A549 (cell line): ENCODE measurements at regions not wholly inside any gene's neighbourhood (a gene's known extent, or its start where the extent isn't known, plus 50 kb on each side); places are given as distances from the start of the nearest gene placed in this dataset.

Experiments used
- ATAC-seq, 2 experiments: fragments of 200-7000 bp in 1 of 2; fragments of >200 bp in 1 of 2; cut with Nextera tagmentation in 1 of 2; cut with Tn5 transposase in 1 of 2; 3 replicates each; pipeline versions ENCODE4 v1.8.0 to v1.9.1; 2018 to 2020; ENCODE audit warnings: mild to moderate bottlenecking in 1 of 2, moderate library complexity in 1 of 2
- CTCF ChIA-PET: fragments of 300-600 bp; sonication (Branson Sonifier 250); formaldehyde crosslinking; extraction: SDS; loops from one replicate; lab custom pipeline; 2021; ENCODE audit warnings: antibody characterized with exemption, inconsistent platforms; lab: Yijun Ruan, JAX
- POLR2A ChIA-PET: fragments of 350-600 bp; formaldehyde crosslinking; extraction: SDS; loops from one replicate; lab custom pipeline; 2021; ENCODE audit warnings: antibody characterized with exemption, inconsistent platforms; lab: Yijun Ruan, JAX
- DNase-seq, 2 experiments: peaks; one replicate each; pipeline versions ENCODE4 v3.0.0 to v3.0.0-alpha.2; 2011 to 2016; ENCODE audit warnings: low read depth in 1 of 2, low spot score in 1 of 2
- FAIRE-seq: peaks from 2 replicates; lab custom pipeline; 2011; peaks lifted over from hg19 to GRCh38; lab: Jason Lieb, UNC
- H3K27ac ChIP-seq, 2 experiments: fragments of >200 bp; sonication (Bioruptor Twin); formaldehyde crosslinking; 3 replicates each; pipeline ENCODE4 v1.5.1; 2016 to 2017
- H3K4me1 ChIP-seq: fragments of >200 bp; sonication (Bioruptor Twin); formaldehyde crosslinking; 3 replicates; pipeline ENCODE4 v1.6.1; 2016
- H3K4me2 ChIP-seq: fragments of >200 bp; sonication (Bioruptor Twin); formaldehyde crosslinking; 3 replicates; pipeline ENCODE4 v1.6.1; 2016
- H3K4me3 ChIP-seq: fragments of >200 bp; sonication (Bioruptor Twin); formaldehyde crosslinking; 3 replicates; pipeline ENCODE4 v1.5.1; 2016
- H3K9me3 ChIP-seq: fragments of >200 bp; sonication (Bioruptor Twin); formaldehyde crosslinking; 3 replicates; pipeline ENCODE4 v1.6.1; 2016
- CBX8 ChIP-seq: fragments of 200-600 bp; sonication (generic); IDR thresholded peaks from 2 replicates; pipeline ENCODE4 v1.6.1; 2016
- FOSB ChIP-seq: fragments of 250-450 bp; sonication (Bioruptor Pico); IDR thresholded peaks from 2 replicates; pipeline ENCODE4 v1.5.0; 2020; ENCODE audit warnings: mild to moderate bottlenecking, moderate library complexity
- FOSL2 ChIP-seq, 2 experiments: fragments of 450-650 bp in 1 of 2; fragments of >200 bp in 1 of 2; sonication (Bioruptor Twin) in 1 of 2; formaldehyde crosslinking; IDR thresholded peaks; 2 replicates each; pipeline versions ENCODE4 v1.5.0 to v1.6.1; 2016 to 2020; ENCODE audit warnings: mild to moderate bottlenecking in 1 of 2, moderate library complexity in 1 of 2
- GATA3 ChIP-seq: IDR thresholded peaks from 2 replicates; pipeline ENCODE4 v1.6.1; 2012; ENCODE audit warnings: borderline replicate concordance
- HDAC2 ChIP-seq: fragments of 200-600 bp; sonication (generic); IDR thresholded peaks from 2 replicates; pipeline ENCODE4 v1.6.1; 2016
- JUN ChIP-seq, 2 experiments: fragments of >200 bp; sonication (Bioruptor Twin); formaldehyde crosslinking; IDR thresholded peaks; 2 replicates in 1 of 2; 3 replicates in 1 of 2; pipeline ENCODE4 v1.6.1; 2016 to 2017
- KDM5A ChIP-seq: fragments of 200-600 bp; sonication (generic); IDR thresholded peaks from 2 replicates; pipeline ENCODE4 v1.6.1; 2016; ENCODE audit warnings: antibody characterized with exemption, mild to moderate bottlenecking
- MAZ ChIP-seq: fragments of 150-350 bp; IDR thresholded peaks from 2 replicates; pipeline ENCODE4 v1.6.1; 2014; ENCODE audit warnings: antibody characterized with exemption, low read depth, low read length, borderline replicate concordance
- NPAS2 ChIP-seq: fragments of 250-450 bp; sonication (Bioruptor Pico); IDR thresholded peaks from 2 replicates; pipeline ENCODE4 v1.8.0; 2022; ENCODE audit warnings: mild to moderate bottlenecking, moderate library complexity, borderline replicate concordance
- RAD21 ChIP-seq, 2 experiments: fragments of >200 bp in 1 of 2; sonication (Bioruptor Twin) in 1 of 2; formaldehyde crosslinking in 1 of 2; IDR thresholded peaks in 1 of 2; conservative IDR thresholded peaks in 1 of 2; 2 replicates in 1 of 2; 3 replicates in 1 of 2; pipeline ENCODE4 v1.6.1; 2012 to 2018; ENCODE audit warnings: inconsistent platforms in 1 of 2
- RCOR1 ChIP-seq: fragments of 150-350 bp; IDR thresholded peaks from 2 replicates; pipeline ENCODE4 v1.6.1; 2014; ENCODE audit warnings: antibody characterized with exemption, low read length, low read depth
- ZFP36 ChIP-seq: fragments of 450-650 bp; IDR thresholded peaks from 2 replicates; pipeline ENCODE4 v1.6.1; 2014; ENCODE audit warnings: borderline replicate concordance; ENCODE audit not compliant: partially characterized antibody
- ZSCAN20 ChIP-seq: fragments of 250-450 bp; sonication (Bioruptor Pico); IDR thresholded peaks from 2 replicates; pipeline ENCODE4 v1.8.0; 2022; ENCODE audit warnings: mild to moderate bottlenecking, moderate library complexity
- whole genome bisulfite sequencing: methylation state at CpG from one replicate; pipeline ENCODE4 v1.1.6; 2017; ENCODE audit errors: missing lambda C conversion rate; 5-methylcytosine and 5-hydroxymethylcytosine counted together
- TF ChIP-seq, protein P1 (sequence below): fragments of 250-450 bp; sonication (Bioruptor Pico); IDR thresholded peaks from 2 replicates; pipeline ENCODE4 v1.5.0; 2020; ENCODE audit warnings: low read depth, mild to moderate bottlenecking, moderate library complexity
- TF ChIP-seq, protein P2 (sequence below): fragments of >200 bp; sonication (Bioruptor Twin); formaldehyde crosslinking; IDR thresholded peaks from 3 replicates; pipeline ENCODE4 v1.5.1; 2016
- TF ChIP-seq, protein P3 (sequence below): fragments of 450-650 bp; IDR thresholded peaks from 2 replicates; pipeline ENCODE4 v1.6.1; 2014; ENCODE audit warnings: antibody characterized with exemption
- TF ChIP-seq, protein P4 (sequence below): fragments of 200-600 bp; sonication (generic); IDR thresholded peaks from 2 replicates; pipeline ENCODE4 v1.6.1; 2016; ENCODE audit warnings: antibody characterized with exemption, mild to moderate bottlenecking, moderate library complexity

DNA sequence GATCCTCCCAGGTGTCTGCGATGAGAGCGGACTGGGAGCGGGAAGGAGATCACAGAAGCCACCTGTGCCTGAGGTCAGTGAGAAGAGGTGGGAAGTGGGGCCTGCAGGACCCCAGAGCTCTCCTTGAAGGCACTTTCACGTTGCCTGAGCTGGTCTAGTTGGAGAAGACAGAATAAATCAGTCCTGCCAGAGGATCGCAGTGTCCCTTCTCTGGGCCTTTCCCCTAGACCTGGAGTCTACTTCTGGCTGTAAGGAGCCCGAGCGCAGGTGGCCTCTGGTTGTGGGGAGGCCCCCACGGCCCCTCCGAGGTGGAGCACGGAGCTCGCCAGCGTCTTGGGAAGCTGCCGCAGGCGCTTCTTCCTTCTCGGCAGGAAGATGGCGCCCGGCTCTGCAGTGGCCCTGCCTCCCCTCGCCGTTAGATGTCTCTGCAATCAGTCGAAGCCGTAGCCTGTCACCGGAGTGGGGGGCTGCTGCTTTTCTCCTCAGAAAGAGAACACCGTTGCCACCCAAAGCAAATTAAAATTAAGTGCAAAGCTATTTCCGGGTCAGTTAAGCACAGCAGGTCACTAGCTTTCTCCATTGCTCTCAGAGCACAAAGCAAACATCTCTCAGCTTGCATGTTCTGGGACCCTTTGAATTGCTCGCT is 212.0 kb upstream of the MYT1L start (continued):
- TF ChIP-seq, protein P1, sequence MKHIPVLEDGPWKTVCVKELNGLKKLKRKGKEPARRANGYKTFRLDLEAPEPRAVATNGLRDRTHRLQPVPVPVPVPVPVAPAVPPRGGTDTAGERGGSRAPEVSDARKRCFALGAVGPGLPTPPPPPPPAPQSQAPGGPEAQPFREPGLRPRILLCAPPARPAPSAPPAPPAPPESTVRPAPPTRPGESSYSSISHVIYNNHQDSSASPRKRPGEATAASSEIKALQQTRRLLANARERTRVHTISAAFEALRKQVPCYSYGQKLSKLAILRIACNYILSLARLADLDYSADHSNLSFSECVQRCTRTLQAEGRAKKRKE (CRISPR knock-in tag): no peak
- TF ChIP-seq ZFP36 (no peak), NPAS2 (CRISPR knock-in tag) (no peak)
- TF ChIP-seq, all 56 proteins: peak for 0

DNA sequence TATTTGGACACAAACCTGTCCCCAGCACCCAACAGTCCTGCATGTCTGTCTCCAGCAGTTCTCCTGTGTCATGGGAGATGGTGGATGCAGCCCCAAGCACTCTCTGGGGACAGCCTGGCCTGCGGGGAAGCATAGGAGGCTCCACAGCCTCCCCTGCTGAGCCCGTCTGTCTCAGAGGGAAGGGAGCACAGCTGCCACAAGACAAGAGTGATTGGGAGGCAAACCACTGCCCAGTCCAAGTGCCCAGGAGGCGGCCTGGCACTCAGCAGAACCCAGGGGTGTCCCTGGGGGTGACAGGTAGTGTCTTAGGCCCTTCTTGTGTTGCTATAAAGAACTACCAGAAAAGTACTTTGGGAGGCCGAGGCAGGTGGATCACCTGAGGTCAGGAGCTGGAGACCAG is 211.2 kb upstream of the MYT1L start:
- H3K9me3 ChIP-seq: no peaks in the 10 kb centered on the region
- no peak for ATAC-seq
- no peaks in the 10 kb centered on the region for H3K4me1 ChIP-seq
- TF ChIP-seq JUN (IDR thresholded peaks at IDR 0.05) (no peak), FOSB (no peak), GATA3 (no peak), RAD21 (conservative IDR thresholded peaks at IDR 0.05 in 1 of 2, IDR thresholded peaks at IDR 0.05 in 1 of 2) (no peak), MAZ (no peak), KDM5A (no peak), ZSCAN20 (CRISPR knock-in tag) (no peak), FOSL2 (IDR thresholded peaks at IDR 0.05) (no peak), FOSL2 (CRISPR knock-in tag; IDR thresholded peaks at IDR 0.05) (no peak), CBX8 (no peak), HDAC2 (no peak), RCOR1 (no peak)
- TF ChIP-seq, protein P1 (CRISPR knock-in tag): no peak
- TF ChIP-seq, protein P2, sequence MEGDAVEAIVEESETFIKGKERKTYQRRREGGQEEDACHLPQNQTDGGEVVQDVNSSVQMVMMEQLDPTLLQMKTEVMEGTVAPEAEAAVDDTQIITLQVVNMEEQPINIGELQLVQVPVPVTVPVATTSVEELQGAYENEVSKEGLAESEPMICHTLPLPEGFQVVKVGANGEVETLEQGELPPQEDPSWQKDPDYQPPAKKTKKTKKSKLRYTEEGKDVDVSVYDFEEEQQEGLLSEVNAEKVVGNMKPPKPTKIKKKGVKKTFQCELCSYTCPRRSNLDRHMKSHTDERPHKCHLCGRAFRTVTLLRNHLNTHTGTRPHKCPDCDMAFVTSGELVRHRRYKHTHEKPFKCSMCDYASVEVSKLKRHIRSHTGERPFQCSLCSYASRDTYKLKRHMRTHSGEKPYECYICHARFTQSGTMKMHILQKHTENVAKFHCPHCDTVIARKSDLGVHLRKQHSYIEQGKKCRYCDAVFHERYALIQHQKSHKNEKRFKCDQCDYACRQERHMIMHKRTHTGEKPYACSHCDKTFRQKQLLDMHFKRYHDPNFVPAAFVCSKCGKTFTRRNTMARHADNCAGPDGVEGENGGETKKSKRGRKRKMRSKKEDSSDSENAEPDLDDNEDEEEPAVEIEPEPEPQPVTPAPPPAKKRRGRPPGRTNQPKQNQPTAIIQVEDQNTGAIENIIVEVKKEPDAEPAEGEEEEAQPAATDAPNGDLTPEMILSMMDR: no peak
- TF ChIP-seq, protein P3, sequence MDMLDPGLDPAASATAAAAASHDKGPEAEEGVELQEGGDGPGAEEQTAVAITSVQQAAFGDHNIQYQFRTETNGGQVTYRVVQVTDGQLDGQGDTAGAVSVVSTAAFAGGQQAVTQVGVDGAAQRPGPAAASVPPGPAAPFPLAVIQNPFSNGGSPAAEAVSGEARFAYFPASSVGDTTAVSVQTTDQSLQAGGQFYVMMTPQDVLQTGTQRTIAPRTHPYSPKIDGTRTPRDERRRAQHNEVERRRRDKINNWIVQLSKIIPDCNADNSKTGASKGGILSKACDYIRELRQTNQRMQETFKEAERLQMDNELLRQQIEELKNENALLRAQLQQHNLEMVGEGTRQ: no peak
- TF ChIP-seq, protein P4, sequence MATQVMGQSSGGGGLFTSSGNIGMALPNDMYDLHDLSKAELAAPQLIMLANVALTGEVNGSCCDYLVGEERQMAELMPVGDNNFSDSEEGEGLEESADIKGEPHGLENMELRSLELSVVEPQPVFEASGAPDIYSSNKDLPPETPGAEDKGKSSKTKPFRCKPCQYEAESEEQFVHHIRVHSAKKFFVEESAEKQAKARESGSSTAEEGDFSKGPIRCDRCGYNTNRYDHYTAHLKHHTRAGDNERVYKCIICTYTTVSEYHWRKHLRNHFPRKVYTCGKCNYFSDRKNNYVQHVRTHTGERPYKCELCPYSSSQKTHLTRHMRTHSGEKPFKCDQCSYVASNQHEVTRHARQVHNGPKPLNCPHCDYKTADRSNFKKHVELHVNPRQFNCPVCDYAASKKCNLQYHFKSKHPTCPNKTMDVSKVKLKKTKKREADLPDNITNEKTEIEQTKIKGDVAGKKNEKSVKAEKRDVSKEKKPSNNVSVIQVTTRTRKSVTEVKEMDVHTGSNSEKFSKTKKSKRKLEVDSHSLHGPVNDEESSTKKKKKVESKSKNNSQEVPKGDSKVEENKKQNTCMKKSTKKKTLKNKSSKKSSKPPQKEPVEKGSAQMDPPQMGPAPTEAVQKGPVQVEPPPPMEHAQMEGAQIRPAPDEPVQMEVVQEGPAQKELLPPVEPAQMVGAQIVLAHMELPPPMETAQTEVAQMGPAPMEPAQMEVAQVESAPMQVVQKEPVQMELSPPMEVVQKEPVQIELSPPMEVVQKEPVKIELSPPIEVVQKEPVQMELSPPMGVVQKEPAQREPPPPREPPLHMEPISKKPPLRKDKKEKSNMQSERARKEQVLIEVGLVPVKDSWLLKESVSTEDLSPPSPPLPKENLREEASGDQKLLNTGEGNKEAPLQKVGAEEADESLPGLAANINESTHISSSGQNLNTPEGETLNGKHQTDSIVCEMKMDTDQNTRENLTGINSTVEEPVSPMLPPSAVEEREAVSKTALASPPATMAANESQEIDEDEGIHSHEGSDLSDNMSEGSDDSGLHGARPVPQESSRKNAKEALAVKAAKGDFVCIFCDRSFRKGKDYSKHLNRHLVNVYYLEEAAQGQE: no peak
- DNase-seq: no peak
- 15% methylated on average over 4 of the region's 4 CpGs for WGBS
- CTCF ChIA-PET: no interaction called here
- FAIRE-seq: no peak
- no peak overlapping the region for H3K27ac ChIP-seq
- no peak overlapping the region for H3K4me3 ChIP-seq
- H3K4me2 ChIP-seq: no peak overlapping the region
- POLR2A ChIA-PET: no interaction called here
